ENCODE measurements at regions not wholly inside any gene's neighbourhood (a gene's known extent, or its start where the extent isn't known, plus 50 kb on each side); places are given as distances from the start of the nearest gene placed in this dataset.

GRCh38 chr4:33060674-33061542 lies 2340.7 kb downstream of the PCDH7 start:
- ATAC-seq (no peak), DNase-seq (ENCODE audit: missing footprints) (no peak)
- intact Hi-C loops (cut with DNase I), result no loop called here

DNA sequence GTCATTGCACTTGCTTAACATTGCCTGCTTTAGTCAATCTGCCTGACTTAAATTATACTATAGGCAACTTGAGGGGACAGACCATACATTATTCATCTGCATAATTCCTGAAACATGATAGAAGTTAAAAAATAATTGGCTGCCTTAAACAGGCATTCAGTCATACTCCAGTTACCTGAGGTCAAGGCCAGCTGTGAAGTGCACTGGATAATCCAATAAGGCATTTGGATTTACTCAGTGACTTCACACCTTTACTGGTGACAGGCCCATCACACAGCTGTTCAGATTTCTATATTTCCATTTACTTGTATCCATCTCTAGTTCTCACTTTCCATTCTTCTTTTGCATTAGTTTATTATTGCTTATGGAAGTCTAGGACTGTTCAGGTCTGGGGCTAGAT lies 2341.6 kb downstream of the PCDH7 start:
- no peak for DNase-seq (ENCODE audit: missing footprints)
- intact Hi-C loops (cut with DNase I), result no loop called here
- ATAC-seq, result no peak

DNA sequence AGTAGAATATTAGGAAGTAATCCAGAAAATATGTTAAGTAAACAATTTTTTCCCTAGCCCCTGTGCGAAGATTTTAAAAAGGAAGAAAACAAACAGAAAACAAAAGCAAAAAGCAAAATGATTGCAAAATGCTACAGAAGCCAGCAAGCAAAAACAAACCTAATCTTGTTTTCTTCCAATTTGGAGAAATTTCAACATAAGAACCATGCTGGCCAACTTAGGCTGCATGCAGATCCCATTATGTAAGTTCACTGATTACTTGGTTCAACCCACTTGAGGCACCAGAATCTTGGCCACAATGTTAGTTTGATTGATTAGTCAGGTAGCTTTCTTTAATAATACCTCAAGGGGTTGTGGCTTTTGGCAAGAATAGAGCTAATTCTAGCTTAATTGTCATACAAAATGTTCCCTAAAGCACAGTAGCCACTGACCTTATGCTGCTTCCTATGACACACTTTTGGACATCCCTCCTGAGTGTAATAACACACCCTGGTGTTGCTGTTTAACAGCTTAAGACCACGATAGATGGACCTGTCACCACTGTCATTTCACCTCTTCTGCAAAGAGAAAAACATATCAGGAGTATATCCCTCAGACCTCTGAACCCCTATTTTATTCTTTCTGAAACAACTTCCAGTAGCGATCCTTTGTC lies 2342.1 kb downstream of the PCDH7 start:
- no peak for DNase-seq (ENCODE audit: missing footprints)
- ATAC-seq, result no peak
- intact Hi-C loops (cut with DNase I), result no loop called here

DNA sequence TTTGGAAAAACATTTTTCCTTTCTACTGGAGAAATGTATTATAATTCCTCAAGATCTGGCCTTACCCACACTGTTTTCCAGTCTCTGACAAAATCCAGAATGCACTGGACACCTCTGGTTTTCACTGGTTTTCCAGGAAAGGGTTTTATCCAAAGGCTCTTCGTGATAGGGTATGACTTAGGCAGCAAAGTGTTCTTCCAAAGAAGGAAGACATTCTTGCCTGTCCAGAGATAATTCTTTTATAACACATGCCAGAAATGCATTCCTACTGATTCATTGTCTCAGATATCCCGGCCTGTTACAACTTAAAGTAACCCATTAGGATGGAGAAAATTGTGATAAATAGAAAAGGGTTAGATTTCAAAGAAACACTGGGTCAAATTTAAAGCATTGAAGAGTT lies 2343.1 kb downstream of the PCDH7 start:
- intact Hi-C loops (cut with DNase I), result no loop called here
- ATAC-seq (no peak), DNase-seq (ENCODE audit: missing footprints) (no peak)

DNA sequence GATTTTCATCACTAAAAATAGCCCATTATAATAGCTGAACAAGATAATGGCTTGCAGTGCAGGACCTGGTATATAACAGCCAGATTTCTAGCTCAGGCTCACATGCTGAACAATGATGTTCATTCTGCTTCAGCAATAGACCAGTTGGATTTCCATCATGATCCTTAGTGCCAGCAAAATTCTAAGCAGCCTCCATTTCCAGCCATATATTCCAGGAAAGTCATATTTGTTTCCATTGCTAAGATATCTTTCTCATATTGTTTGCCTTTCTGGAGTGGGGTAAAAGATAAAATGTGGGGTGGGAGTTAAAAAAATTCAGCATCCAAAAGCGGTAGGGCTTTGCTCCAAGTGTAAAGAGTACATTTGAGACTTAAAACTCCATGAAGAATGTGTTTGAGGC lies 2344.1 kb downstream of the PCDH7 start:
- ATAC-seq (no peak), DNase-seq (ENCODE audit: missing footprints) (no peak)
- intact Hi-C loops (cut with DNase I), result no loop called here

DNA sequence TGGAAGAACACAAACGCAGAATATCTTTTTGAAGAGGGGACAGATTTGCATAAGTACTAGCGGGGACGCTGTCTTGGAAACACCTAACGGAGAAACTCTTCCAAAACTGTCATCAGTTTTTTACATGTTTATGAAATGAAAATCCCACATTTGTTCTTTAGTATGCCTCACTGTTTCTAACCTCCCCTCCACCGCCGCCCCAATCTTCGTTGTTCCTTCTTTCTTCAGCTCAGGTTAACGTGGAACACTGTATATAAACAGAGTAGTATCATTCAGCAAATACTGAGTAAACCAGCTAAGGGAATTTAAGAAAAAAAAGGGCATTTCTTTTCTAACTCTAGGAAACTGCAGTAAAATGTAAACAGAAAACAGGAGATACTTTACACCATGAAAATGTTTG lies 2345.6 kb downstream of the PCDH7 start:
- intact Hi-C loops (cut with DNase I), result no loop called here
- DNase-seq (ENCODE audit: missing footprints) (no peak), ATAC-seq (no peak)

DNA sequence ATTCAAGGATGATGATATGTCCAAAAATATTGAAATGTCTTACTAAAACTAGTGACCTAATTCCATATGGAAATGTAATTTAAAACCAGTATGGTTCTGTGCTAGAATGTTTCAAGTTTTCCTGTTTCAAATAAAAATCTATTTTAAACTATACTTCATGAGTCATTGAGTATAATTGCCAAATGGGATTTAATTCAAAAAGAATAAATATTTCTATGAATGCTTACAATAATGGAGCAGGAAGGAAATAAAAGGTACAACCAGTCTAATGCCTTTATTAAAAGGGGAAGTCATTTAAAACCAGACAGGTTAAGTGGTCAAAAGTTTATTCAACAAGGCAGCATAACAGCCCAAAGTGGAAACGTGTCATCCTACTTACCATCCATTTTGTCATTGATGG lies 2347.1 kb downstream of the PCDH7 start:
- intact Hi-C loops (cut with DNase I), result no loop called here
- ATAC-seq (no peak), DNase-seq (ENCODE audit: missing footprints) (no peak)

DNA sequence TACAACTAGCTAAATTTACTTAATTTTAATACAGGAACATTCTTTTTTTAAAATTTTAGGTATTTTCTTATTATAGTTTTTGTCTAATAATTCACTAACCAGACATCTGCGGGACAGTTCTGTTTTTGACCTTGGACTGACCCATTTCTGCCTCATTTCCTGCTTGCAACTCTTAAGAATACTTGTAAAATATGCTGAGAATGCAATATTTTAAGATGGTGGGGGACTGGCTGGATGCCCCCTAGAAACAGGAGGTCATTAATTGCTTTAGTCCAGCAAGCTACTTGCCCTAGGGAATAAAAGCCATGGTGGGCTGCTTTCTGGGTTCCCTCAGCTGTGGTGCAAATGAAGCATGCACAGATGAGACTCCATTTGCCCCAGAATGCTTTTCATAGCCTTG lies 2348.4 kb downstream of the PCDH7 start:
- no peak for DNase-seq (ENCODE audit: missing footprints)
- ATAC-seq, result no peak
- intact Hi-C loops (cut with DNase I), result no loop called here

GRCh38 chr4:33071535-33071934 lies 2351.4 kb downstream of the PCDH7 start:
- ATAC-seq, result no peak

GRCh38 chr4:33072298-33073089 lies 2352.3 kb downstream of the PCDH7 start:
- DNase-seq (ENCODE audit: missing footprints) (no peak), ATAC-seq (no peak)
- intact Hi-C loops (cut with DNase I), result no loop called here

More at GRCh38 chr4:33071535-33071934, 2351.4 kb downstream of the PCDH7 start:
- no peak for DNase-seq (ENCODE audit: missing footprints)
- intact Hi-C loops (cut with DNase I), result no loop called here

DNA sequence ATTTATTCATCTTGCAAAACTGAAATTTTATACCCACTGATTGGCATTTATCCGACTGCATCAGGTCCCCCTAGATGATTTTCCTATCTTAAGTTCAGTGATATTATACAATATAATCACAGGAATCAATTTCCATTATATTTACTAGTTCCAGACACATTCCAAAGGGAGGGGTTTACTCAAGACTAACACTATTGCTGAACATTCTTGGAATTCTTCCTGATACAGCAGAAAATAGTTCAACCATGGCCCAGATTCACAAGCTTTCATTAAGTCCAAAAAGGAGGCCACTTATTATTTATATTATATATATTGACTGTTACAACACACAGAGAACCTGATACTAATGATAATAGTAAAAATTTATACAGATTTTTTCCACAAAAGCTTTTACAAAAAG lies 2353.6 kb downstream of the PCDH7 start:
- ATAC-seq, result no peak
- DNase-seq (ENCODE audit: missing footprints), result no peak
- intact Hi-C loops (cut with DNase I), result no loop called here

DNA sequence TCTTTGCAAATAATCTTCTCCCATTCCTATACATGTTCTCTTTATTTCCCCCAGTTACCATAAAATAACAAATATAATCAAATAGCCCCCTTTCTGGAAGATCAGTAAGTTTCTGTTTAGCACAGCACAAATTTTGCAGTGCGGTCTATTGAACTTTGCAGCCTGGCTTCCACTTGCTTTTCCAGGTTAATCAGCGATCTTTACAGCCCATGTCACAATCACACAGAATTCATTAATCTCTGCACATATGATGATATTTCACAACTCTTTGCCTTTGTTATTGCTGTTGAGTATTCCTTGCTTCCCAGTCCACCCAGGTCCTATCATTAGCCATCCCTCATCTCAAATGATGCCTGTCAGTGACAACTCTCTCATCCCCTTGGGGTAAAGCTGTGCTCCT lies 2358.0 kb downstream of the PCDH7 start:
- intact Hi-C loops (cut with DNase I), result no loop called here
- DNase-seq (ENCODE audit: missing footprints), result no peak
- ATAC-seq, result no peak

DNA sequence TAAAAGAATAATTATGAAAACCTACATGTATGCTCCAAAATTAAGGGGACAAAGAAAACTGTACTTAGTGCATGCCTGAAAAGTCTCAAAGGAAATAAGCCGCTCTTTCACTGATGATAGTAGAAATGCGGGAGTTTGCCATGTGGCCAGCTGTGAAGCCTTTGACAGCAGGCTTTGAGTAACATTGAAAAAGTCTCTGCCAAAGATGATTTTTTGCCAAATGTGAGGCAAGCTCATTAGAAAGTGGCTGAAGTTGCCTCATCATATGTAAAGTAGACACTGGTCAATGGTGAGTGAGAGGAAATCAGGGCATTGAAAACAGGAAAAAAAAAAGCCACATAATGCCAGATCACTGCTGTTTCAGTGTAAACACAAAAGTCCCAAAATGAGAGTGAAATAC lies 2360.1 kb downstream of the PCDH7 start:
- ATAC-seq, result peak; percentile 50
- intact Hi-C loops (cut with DNase I), result no loop called here
- DNase-seq (ENCODE audit: missing footprints), result peak; percentile 62

- intact Hi-C loops (cut with DNase I), result no loop called here
- ATAC-seq (no peak), DNase-seq (ENCODE audit: missing footprints) (no peak)
Observed at GRCh38 chr4:33085709-33086108, 2365.5 kb downstream of the PCDH7 start.

GRCh38 chr4:33086331-33086925 lies 2366.3 kb downstream of the PCDH7 start:
- intact Hi-C loops (cut with DNase I), result no loop called here
- ATAC-seq (no peak), DNase-seq (ENCODE audit: missing footprints) (no peak)

GRCh38 chr4:33088713-33089112 lies 2368.5 kb downstream of the PCDH7 start:
- DNase-seq (ENCODE audit: missing footprints) (no peak), ATAC-seq (no peak)
- intact Hi-C loops (cut with DNase I), result no loop called here

DNA sequence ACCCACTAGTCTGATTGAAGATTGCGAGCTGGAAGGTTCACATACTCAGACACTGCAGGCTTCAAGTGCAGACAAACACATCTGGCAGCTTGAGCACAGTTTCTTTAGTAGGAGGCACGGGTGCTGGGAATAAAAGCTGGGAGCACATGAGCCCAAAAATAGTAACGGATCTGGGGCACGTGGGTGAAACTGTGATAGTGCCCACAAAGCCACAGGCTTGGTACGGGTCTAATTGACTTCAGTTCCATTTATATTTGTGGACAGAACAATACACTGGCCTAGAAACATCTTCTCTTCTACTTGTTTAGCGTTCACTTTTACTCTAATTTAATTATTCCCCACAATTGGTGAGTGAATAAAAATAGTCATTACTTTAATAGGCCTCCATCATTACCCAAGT lies 2370.7 kb downstream of the PCDH7 start:
- ATAC-seq (no peak), DNase-seq (ENCODE audit: missing footprints) (no peak)
- intact Hi-C loops (cut with DNase I), result no loop called here

- intact Hi-C loops (cut with DNase I), result no loop called here
- no peak for DNase-seq (ENCODE audit: missing footprints)
- ATAC-seq, result no peak
Observed at GRCh38 chr4:33091961-33092360, 2371.8 kb downstream of the PCDH7 start.

DNA sequence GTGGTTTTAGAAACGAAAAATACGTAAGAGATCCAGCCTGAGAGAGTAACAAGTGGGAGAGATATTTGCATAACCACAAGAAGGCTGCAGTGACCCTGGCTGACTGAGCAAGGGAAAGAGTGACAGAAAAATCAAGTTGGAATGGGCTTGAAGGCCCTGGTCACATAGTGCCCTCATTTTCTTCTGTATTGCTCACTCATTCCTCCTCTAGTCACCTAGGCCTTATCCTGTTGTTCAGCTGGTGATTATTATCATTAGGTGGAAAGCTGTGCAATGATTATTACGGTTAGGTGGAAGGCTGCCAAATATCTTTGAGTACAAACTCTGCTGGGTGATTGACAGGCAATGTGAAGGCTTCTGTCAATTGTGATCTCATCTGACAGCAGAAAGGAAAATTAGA lies 2384.1 kb downstream of the PCDH7 start:
- no peak for DNase-seq (ENCODE audit: missing footprints)
- intact Hi-C loops (cut with DNase I), result no loop called here
- no peak for ATAC-seq
